Stimulated activated CD8-positive, alpha-beta memory T cell treated with anti-CD3 and anti-CD28 coated beads, Interleukin-12 subunit alpha, Interleukin-12 subunit beta, amount 100 ng/mL, for 1 hour (primary cell): ENCODE measurements at regions not wholly inside any gene's neighbourhood (a gene's known extent, or its start where the extent isn't known, plus 50 kb on each side); places are given as distances from the start of the nearest gene placed in this dataset.

Experiments
- DNase-seq: peaks from one replicate; pipeline ENCODE4 v3.0.0-alpha.2; 2020; ENCODE audit warnings: low read depth

DNA sequence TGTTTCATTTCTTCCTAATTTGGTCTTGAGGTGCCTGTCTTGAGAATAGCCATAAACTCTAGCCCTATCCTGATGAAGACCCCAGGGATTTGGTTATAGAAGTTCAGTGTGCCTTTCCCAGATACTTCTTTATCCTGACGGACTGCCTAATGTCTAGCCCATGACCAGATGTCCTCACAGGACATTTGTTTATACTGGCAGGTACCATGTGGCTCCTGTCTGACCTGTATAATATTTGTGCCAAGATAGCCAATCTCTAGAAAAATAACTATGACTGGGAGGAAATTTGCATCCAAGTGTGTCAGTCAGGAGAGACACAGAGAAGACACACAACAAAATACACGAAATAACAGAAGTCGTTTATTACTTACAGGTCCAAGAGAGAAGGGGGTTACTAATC, 69.2 kb upstream of the MIR17HG start:
- no peak for DNase-seq

DNA sequence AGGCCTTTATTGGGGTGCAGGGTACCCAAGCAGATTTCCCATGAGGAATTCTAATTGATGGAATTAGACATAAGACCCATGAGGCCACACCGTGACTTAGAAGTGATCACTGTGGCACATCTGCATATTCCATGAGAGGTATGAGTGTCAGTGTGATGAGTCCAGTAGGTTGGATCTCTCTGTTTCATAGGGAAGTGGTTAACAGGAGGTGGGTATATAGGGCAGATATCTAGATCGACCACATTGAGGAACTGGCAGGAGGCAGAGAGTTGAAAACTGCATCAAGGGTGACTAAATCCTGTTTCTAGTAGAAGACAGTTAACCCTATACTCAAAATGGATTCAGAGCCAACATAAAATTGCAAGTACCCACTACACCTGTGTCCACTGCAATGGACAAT, 68.6 kb upstream of the MIR17HG start:
- DNase-seq = no peak

DNA sequence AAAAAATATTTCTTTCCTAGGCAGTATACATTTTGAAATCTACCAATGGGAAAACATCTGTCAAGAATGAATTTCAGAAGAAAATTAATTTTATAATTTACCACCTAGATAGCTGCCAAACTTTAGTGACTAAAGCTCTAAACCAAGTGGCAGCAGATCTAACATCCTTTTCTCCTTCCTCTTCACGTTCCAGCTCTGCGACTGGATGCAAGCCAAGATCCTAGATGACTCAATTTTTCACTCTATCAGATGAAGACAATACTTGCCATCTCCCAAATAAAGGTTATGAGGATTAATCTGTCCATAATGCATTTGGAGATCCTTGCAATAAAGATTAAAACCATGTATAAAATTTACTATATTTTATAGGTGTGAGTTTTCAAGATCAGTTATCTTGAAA, 66.7 kb upstream of the MIR17HG start:
- no peak for DNase-seq

DNA sequence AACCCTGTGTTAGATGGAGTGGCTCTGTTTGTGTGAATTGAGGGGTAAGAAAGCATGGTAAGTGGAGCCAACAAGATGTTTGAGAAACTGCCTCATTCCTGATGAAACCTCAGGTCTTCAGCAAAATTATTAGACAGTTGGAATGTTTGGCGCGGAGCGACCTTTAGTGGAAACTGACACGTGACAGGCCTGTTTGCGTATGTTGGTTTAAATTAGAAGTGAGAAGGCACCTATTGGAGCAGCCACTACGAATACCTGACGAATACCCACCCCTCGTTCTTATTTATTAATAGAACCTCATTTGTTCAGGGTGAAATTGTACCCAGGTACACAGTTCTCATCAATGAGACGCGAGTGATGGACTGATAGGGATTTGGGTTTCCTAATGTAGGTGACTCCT, 63.2 kb upstream of the MIR17HG start:
- no peak for DNase-seq

DNA sequence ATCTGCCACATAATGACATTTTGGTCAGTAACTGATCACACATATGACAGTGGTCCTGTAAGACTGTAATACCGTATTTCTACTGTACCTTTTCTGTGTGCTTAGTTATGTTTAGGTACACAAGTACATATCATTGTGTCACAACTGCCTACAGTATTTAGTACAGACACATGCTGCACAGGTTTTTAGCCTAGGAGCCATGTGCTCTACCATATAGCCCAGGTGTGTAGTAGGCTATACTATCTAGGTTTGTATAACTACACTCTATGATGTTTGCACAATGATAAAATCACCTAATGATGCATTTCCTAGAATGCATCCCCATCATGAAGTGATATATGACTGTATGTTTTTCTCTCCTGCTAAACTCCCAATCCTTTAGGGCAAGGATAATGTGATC, 61.2 kb upstream of the MIR17HG start:
- DNase-seq = no peak

DNA sequence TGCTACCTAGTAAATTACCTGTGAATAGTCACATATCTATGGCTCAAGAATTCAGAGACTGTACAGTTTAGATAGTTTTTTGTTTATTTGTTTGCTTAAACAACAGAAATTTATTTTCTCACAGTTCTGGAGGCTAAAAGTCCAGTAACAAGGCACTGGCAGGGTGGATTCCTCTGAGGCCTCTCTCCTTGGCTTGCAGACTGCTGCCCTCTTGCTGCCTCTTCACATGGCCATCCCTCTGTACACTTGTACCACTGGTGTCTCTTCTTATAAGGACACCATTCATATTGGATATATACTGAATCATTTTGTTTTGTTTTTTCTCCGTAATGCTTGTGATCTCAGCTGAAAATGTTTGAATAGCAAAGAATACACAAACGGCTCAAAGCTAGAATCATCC, 56.4 kb upstream of the MIR17HG start:
- DNase-seq = no peak

DNA sequence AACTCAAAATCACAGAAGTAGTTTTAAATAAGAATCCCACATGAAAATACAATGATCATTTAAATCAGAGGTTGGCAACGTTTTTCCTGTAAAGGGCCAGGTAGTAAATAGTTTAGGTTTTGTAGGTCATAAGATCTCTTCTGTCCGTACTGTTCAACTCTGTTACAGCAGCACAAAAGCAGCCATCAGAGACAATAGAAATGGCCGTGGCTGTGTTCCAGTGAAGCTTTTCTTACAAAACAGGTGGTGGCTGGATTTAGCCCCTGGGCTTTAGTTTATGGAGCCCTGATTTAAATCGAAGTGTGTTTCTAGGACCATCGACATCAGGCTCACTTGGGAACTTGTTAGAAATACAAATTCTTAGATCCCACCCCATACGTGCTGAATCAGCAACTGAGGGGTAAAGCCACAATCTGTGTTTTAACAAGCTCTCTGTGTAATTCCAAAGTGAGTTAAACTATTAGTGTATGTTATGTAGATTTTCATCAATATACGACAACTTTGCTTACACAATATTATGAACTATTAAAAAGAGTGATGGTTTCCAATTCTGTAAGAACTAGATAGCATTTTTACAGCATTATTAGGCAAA, 54.8 kb upstream of the MIR17HG start:
- no peak for DNase-seq

DNA sequence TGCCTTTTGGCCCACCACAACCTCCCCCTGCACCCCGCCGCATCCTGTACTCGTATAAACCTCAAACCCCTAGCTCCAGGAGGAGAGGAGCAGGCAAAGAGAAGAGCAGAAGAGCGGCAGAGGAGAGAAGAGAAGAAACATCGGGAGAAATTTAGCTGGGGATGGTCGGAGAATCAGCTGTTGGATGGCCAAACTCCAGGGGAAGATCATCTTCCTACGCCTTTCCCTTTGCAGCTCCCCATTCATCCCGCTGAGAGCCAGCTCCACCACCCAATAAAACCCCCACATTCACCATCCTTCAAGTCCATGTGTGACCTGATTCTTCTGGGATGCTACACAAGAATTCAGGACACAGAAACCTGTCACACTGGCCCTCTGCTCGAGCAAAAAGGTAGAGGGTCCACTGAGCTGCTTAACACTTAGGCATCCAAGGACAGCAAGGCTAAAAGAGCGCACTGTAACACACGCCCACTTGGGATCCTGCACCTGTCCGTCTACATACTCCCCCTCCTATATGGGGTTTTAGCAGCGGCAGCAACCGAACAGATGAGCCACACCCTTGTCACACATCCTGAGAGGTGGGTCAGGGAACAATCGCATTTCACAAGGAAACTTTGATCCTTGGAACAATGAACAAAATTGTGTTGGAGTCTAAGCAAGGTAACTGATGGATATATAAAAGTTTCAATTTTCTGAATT, 51.6 kb upstream of the MIR17HG start:
- DNase-seq = no peak

DNA sequence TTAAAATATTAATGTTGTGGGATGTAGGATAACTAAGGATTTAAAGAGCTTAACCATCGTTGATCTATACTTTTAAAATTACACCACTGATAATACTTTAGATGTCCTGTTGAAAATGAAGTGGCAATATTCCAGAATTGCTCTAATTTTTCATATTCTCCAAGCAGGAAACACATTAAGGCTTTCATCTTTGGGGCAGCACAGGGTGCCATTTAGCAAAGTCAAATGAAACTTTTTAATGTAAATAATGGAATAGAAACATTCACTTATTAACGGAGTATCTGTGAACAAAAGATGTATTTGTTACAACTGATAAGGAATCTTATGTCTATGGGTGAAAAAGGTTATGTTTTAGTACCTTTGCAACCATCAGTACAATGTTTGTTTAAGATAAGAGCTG, 50.0 kb upstream of the MIR17HG start:
- DNase-seq = no peak
